ENCODE measurements at regions not wholly inside any gene's neighbourhood (a gene's known extent, or its start where the extent isn't known, plus 50 kb on each side); places are given as distances from the start of the nearest gene placed in this dataset.

DNA sequence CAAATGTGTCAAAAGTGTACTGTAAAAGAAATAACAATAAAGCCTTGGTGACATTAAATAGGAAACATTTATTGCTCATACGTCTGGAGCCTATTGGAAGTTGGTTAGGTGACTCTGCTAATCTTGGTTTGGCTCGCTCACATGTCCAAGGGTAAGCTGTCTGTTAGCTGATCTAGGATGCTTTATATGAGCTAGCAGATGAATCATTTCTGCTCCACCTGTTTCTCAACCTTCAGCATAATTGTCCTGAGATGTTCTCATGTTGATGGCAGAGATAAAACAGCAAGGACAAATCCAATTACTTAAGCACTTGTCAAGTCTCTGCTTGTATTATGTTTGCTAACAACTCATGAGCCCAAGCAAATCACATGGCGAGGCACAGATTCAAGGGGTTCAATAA is 56.0 kb upstream of the CD53 start:
- Mint-ChIP-seq H3K27me3 (ENCODE audit: insufficient read depth) (peaks cover 48% of the 10 kb centered on the region), H3K27ac (no peak overlapping the region), H3K9me3 (peaks cover 3% of the 10 kb centered on the region), H3K36me3 (ENCODE audit: low read depth) (no peaks in the 10 kb centered on the region), H3K4me3 (no peak overlapping the region), H3K4me1 (ENCODE audit: low read depth) (no peaks in the 10 kb centered on the region)
- DNase-seq (ENCODE audit: low spot score) = no peak
- intact Hi-C loops (cut with micrococcal nuclease) = no loop called here

GRCh38 chr1:110811529-110811928 is 61.4 kb upstream of the CD53 start:
- intact Hi-C loops (cut with micrococcal nuclease) = no loop called here
- no peaks in the 10 kb centered on the region for H3K4me1 Mint-ChIP-seq (ENCODE audit: low read depth)
- no peaks in the 10 kb centered on the region for H3K36me3 Mint-ChIP-seq (ENCODE audit: low read depth)
- peaks cover 4% of the 10 kb centered on the region for H3K9me3 Mint-ChIP-seq
- no peak for DNase-seq (ENCODE audit: low spot score)
- H3K27ac Mint-ChIP-seq = no peak overlapping the region
- H3K4me3 Mint-ChIP-seq = no peak overlapping the region
- peaks cover 34% of the 10 kb centered on the region for H3K27me3 Mint-ChIP-seq (ENCODE audit: insufficient read depth)

GRCh38 chr1:110800079-110800478 is 72.9 kb upstream of the CD53 start:
- Mint-ChIP-seq H3K9me3 (peaks cover 7% of the 10 kb centered on the region), H3K4me3 (no peak overlapping the region), H3K27me3 (ENCODE audit: insufficient read depth) (peaks cover 25% of the 10 kb centered on the region), H3K4me1 (ENCODE audit: low read depth) (no peaks in the 10 kb centered on the region), H3K27ac (no peak overlapping the region), H3K36me3 (ENCODE audit: low read depth) (peaks cover 3% of the 10 kb centered on the region)
- no peak for DNase-seq (ENCODE audit: low spot score)
- intact Hi-C loops (cut with micrococcal nuclease) = no loop called here

DNA sequence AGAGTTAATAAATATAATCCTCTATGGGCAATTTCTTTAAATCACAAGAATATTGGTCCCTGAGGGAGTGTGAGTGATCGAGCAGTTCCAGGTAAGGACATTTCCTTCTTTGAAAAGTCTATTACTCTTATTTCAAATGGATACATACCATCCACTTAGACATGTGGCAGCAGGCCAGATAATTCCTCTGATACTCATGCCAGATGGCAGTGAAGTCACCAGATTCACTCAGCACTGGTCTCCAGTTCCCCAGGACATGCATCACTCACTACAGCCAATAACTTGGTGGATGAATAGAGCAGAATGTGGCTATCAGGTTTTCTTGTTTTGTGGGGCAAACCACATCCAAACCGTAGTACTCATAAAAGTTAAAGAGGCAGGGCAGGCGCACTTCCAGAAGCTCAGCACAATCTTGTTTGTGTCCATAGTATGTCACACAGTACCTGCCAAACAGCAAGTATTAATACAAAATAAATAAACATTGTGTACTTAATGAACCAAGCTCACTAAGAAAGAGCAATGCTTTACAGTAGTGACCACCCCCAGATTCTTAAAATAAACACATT is 74.2 kb upstream of the CD53 start:
- intact Hi-C loops (cut with micrococcal nuclease) = no loop called here
- peaks cover 7% of the 10 kb centered on the region for H3K9me3 Mint-ChIP-seq
- H3K4me1 Mint-ChIP-seq (ENCODE audit: low read depth) = no peaks in the 10 kb centered on the region
- no peak overlapping the region for H3K4me3 Mint-ChIP-seq
- peaks cover 3% of the 10 kb centered on the region for H3K36me3 Mint-ChIP-seq (ENCODE audit: low read depth)
- H3K27ac Mint-ChIP-seq = no peak overlapping the region
- DNase-seq (ENCODE audit: low spot score) = no peak
- H3K27me3 Mint-ChIP-seq (ENCODE audit: insufficient read depth) = peaks cover 35% of the 10 kb centered on the region

DNA sequence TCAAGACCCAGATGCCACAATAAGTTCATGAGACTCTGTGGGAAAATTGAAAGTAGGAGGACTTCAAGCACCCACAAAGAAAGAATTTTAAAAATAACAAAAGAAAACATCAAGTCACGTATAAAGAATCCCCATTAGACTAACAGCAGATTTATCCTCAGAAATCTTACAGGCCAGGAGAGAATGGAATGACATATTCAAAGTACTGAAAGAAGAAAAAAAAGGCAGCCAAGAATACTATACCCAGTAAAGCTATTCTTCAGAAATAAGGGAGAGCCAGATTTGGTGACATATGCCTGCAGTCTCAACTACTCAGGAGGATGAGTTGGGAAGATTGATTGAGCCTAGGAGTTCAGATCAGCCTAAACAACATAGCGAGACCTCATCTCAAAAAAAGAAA is 84.3 kb upstream of the CD53 start:
- peaks cover 8% of the 10 kb centered on the region for H3K36me3 Mint-ChIP-seq (ENCODE audit: low read depth)
- H3K4me3 Mint-ChIP-seq = no peak overlapping the region
- intact Hi-C loops (cut with micrococcal nuclease) = loop anchor here (10.0 kb wide), 2 partner anchors 374 to 454 kb away; partner anchors contain the start of gene RBM15
- H3K4me1 Mint-ChIP-seq (ENCODE audit: low read depth) = peaks cover 51% of the 10 kb centered on the region
- no peak overlapping the region for H3K27ac Mint-ChIP-seq
- peaks cover 35% of the 10 kb centered on the region for H3K9me3 Mint-ChIP-seq
- H3K27me3 Mint-ChIP-seq (ENCODE audit: insufficient read depth) = peaks cover 3% of the 10 kb centered on the region
- DNase-seq (ENCODE audit: low spot score) = no peak

DNA sequence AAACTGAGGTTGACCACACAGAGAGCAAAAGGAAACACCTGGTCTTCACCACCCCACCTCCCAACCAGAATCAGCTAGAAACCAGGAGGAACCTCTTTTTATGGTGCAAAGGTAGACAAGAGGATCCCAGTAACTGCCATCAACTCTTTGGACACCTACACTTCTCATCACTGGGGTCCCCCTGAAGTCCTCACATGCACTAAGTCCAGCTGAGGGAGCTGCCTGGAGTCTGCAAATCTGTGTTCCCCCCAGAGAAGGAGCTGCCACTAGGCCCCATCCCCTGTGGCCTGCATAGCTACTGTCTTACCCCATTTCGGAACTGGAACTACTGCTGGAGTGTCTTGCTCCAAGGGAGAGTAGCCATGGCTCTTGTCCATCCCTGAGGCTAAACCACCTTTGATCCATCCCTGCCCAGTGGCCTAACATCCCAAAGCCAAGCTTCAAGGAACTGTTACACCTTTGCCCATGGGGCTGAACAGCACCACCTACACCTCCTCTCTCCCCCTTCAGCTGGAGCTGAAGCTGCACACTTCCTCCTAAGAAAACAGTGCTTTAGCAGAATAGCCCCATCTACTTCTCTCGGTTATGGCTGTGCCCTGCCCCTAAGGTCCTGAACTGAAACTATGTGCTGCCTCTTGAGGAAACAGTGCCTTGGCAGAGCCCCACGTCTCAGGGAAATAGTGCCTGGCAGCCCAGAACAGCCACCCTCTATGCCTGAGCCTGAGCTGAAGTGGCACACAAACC is 85.4 kb upstream of the CD53 start:
- H3K27me3 Mint-ChIP-seq (ENCODE audit: insufficient read depth) = no peaks in the 10 kb centered on the region

GRCh38 chr1:110786802-110787327 is 86.1 kb upstream of the CD53 start:
- H3K9me3 Mint-ChIP-seq = peaks cover 27% of the 10 kb centered on the region
- intact Hi-C loops (cut with micrococcal nuclease) = loop anchor here (10.0 kb wide), 2 partner anchors 372 to 452 kb away; partner anchors contain the start of gene RBM15

More for the DNA sequence above, 85.4 kb upstream of the CD53 start:
- Mint-ChIP-seq H3K36me3 (ENCODE audit: low read depth) (peaks cover 8% of the 10 kb centered on the region), H3K9me3 (peaks cover 27% of the 10 kb centered on the region), H3K4me1 (ENCODE audit: low read depth) (peaks cover 42% of the 10 kb centered on the region), H3K4me3 (peak overlapping the region; percentile 43), H3K27ac (peak overlapping the region; percentile 78)
- DNase-seq (ENCODE audit: low spot score) = peak; percentile 45
- intact Hi-C loops (cut with micrococcal nuclease) = loop anchor here (10.0 kb wide), 2 partner anchors 373 to 453 kb away; partner anchors contain the start of gene RBM15

DNA sequence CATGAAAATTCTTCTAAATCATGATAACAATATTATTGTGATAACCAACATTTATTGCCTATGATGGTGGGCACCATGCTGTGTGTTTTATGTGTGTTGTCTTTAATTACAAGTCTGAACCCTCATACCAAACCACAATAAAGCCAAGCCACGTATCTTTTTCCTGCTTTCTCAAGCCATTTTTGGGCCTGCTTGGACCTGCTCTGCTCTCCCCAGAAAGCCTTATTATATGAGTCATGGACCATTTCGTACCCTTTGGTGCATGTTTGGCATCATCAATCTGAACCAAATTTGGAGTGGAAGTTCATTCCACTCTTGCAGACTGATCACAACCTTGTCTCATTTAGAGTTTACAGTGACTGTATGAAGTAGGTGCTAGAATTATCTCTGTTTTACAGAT is 87.3 kb upstream of the CD53 start:
- H3K4me1 Mint-ChIP-seq (ENCODE audit: low read depth) = peaks cover 49% of the 10 kb centered on the region
- no peak overlapping the region for H3K4me3 Mint-ChIP-seq
- no peak for DNase-seq (ENCODE audit: low spot score)
- H3K27me3 Mint-ChIP-seq (ENCODE audit: insufficient read depth) = no peaks in the 10 kb centered on the region
- H3K36me3 Mint-ChIP-seq (ENCODE audit: low read depth) = peaks cover 8% of the 10 kb centered on the region
- H3K9me3 Mint-ChIP-seq = peaks cover 20% of the 10 kb centered on the region
- no peak overlapping the region for H3K27ac Mint-ChIP-seq
- intact Hi-C loops (cut with micrococcal nuclease) = loop anchor here (10.0 kb wide), 2 partner anchors 371 to 451 kb away; partner anchors contain the start of gene RBM15

More at GRCh38 chr1:110786802-110787327, 86.1 kb upstream of the CD53 start:
- no peak for DNase-seq (ENCODE audit: low spot score)
- peaks cover 8% of the 10 kb centered on the region for H3K36me3 Mint-ChIP-seq (ENCODE audit: low read depth)
- peak overlapping the region; percentile 47 for H3K4me3 Mint-ChIP-seq
- H3K27ac Mint-ChIP-seq = peak overlapping the region; percentile 78
- peaks cover 42% of the 10 kb centered on the region for H3K4me1 Mint-ChIP-seq (ENCODE audit: low read depth)
- H3K27me3 Mint-ChIP-seq (ENCODE audit: insufficient read depth) = no peaks in the 10 kb centered on the region

- peaks cover 8% of the 10 kb centered on the region for H3K36me3 Mint-ChIP-seq (ENCODE audit: low read depth)
- H3K4me1 Mint-ChIP-seq (ENCODE audit: low read depth) = peaks cover 52% of the 10 kb centered on the region
- intact Hi-C loops (cut with micrococcal nuclease) = loop anchor here (10.0 kb wide), 2 partner anchors 370 to 450 kb away; partner anchors contain the start of gene RBM15
- peaks cover 16% of the 10 kb centered on the region for H3K9me3 Mint-ChIP-seq
- no peak overlapping the region for H3K27ac Mint-ChIP-seq
- H3K4me3 Mint-ChIP-seq = no peak overlapping the region
- H3K27me3 Mint-ChIP-seq (ENCODE audit: insufficient read depth) = no peaks in the 10 kb centered on the region
- no peak for DNase-seq (ENCODE audit: low spot score)
Observed at GRCh38 chr1:110785055-110785454, 87.9 kb upstream of the CD53 start.

DNA sequence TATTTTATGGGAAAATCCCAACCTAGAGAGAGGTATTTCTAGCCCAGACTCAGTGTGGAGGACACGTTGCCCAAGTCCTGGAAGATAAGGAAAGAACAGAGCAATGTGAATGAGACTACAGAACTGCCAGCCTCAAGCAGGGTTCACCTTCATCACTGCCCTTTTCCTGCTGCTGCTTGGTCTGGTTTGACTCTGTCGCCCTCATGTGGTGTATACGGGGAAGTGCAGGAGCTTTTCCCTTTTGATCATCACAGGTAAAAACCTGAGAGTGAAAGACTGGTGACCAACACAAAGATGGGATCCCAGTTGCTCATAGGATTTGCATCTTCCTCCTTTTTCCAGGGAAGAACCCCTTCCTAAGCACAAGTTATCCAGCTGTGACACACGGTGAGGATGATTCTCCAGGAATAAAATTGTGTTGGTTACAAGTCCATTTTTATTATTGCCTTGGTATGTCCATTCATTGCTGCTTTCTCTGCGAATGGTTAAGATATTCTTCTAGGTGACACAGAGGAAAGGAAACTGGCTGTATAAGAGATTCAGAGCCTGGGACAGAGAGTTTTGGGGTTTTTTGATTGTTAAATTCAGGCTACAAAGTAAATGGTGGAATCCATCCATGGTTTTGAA is 89.5 kb upstream of the CD53 start:
- Mint-ChIP-seq H3K9me3 (peaks cover 4% of the 10 kb centered on the region), H3K4me1 (ENCODE audit: low read depth) (peaks cover 45% of the 10 kb centered on the region), H3K27me3 (ENCODE audit: insufficient read depth) (no peaks in the 10 kb centered on the region), H3K36me3 (ENCODE audit: low read depth) (no peaks in the 10 kb centered on the region), H3K4me3 (no peak overlapping the region), H3K27ac (no peak overlapping the region)
- DNase-seq (ENCODE audit: low spot score) = peak; percentile 48
- intact Hi-C loops (cut with micrococcal nuclease) = loop anchor here (1.0 to 10.0 kb wide), 9 partner anchors 49 to 449 kb away; partner anchors contain the start of gene RBM15

GRCh38 chr1:110781525-110781924 is 91.4 kb upstream of the CD53 start:
- intact Hi-C loops (cut with micrococcal nuclease) = loop anchor here (1.0 to 10.0 kb wide), 5 partner anchors 15 to 447 kb away; partner anchors contain the start of gene RBM15
- no peak for DNase-seq (ENCODE audit: low spot score)
- H3K9me3 Mint-ChIP-seq = no peaks in the 10 kb centered on the region
- H3K4me1 Mint-ChIP-seq (ENCODE audit: low read depth) = peaks cover 26% of the 10 kb centered on the region
- H3K27me3 Mint-ChIP-seq (ENCODE audit: insufficient read depth) = no peaks in the 10 kb centered on the region
- no peak overlapping the region for H3K27ac Mint-ChIP-seq
- H3K36me3 Mint-ChIP-seq (ENCODE audit: low read depth) = no peaks in the 10 kb centered on the region
- H3K4me3 Mint-ChIP-seq = no peak overlapping the region

DNA sequence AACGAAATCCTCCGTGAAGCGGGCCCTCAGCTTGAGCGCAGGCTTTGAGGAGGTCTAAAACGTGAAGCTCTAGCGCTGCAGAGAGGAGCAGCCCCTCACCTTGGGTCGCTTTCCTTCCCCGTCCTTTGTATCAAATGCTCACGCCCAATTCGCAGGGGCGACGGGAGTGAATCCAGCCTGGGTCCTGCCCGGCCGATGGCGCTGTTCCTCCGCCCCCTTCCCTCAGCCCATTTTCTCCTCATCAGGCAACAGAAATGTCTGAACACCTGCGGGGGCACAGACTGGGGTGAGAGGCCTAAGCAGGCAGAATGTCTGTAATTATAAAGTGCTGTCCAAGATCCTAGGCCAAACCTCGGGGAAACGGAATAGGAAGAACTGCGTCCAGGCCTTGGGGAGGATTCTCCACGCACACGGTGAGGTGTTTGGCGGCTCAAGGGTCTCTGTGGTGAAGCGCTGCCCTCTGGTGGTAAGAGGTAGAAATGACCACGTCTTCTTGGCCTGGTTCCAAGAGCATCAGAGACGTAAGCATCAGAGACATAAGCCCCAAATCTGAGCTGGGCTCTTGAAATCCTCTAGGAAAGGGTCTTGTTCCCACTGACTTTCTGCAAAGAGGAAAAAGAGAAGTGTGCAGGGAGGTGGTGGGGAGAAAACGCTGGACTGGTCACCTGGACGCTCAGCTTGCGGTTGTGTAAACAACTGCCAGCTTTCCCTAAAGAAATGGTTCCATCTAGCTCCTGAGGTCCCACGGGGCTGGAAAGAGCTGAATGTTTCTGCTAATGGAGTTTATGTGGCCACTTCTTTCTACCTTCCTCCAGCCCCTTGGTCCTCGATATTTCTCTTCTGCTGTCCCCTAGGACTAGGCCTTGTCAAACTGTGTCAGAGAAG is 92.1 kb upstream of the CD53 start:
- no peaks in the 10 kb centered on the region for H3K9me3 Mint-ChIP-seq

More for the DNA sequence above, 92.1 kb upstream of the CD53 start:
- DNase-seq (ENCODE audit: low spot score) = peak; percentile 68
- peaks cover 19% of the 10 kb centered on the region for H3K4me1 Mint-ChIP-seq (ENCODE audit: low read depth)
- H3K4me3 Mint-ChIP-seq = no peak overlapping the region
- no peak overlapping the region for H3K27ac Mint-ChIP-seq
- no peaks in the 10 kb centered on the region for H3K27me3 Mint-ChIP-seq (ENCODE audit: insufficient read depth)
- intact Hi-C loops (cut with micrococcal nuclease) = loop anchor here (1.0 to 10.0 kb wide), 5 partner anchors 15 to 446 kb away; partner anchors contain the start of gene RBM15
- H3K36me3 Mint-ChIP-seq (ENCODE audit: low read depth) = no peaks in the 10 kb centered on the region
